ENCODE measurements at regions not wholly inside any gene's neighbourhood (a gene's known extent, or its start where the extent isn't known, plus 50 kb on each side); places are given as distances from the start of the nearest gene placed in this dataset.
"Not testable (repeated sequence)": the region's sequence is repeated elsewhere in the genome, so short reads cannot be mapped to it uniquely, and the experiment has no call there.

- no peak for TF ChIP-seq CTCF (conservative IDR thresholded peaks at IDR 0.05; ENCODE audit: low read length)
- DNase-seq (ENCODE audit: low read depth), result peak; percentile 89
- H3K4me3 ChIP-seq (ENCODE audit: low read length), result no peak overlapping the region
Observed at GRCh38 chr5:145660897-145661640, 174.1 kb downstream of the PRELID2 start.

DNA sequence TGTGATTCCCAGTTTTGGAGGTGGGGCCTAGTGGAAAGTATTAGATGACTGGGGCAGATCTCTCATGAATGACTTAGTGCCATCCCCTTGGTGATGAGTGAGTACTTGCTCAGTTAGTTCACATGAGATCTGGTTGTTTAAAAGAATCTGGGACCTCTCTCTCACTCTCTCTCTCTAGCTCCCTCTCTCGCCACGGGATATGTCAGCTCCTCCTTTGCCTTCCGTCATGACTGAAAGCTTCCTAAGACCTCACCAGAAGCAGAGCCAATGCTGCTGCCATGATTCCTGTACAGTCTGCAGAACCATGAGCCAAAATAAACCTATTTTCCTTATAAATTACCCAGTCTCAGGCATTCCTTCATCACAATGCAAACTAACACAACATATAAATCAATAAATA lies 176.7 kb downstream of the PRELID2 start:
- no peak overlapping the region for H3K4me3 ChIP-seq (ENCODE audit: low read length)
- no peak for TF ChIP-seq CTCF (conservative IDR thresholded peaks at IDR 0.05; ENCODE audit: low read length)
- no peak for DNase-seq (ENCODE audit: low read depth)

- not testable (repeated sequence) for H3K4me3 ChIP-seq (ENCODE audit: low read length); DNase-seq (ENCODE audit: low read depth)
Observed at GRCh38 chr5:145652700-145653099, 182.4 kb downstream of the PRELID2 start.

GRCh38 chr5:145647137-145647536 lies 188.0 kb downstream of the PRELID2 start:
- not testable (repeated sequence) for DNase-seq (ENCODE audit: low read depth); H3K4me3 ChIP-seq (ENCODE audit: low read length)

GRCh38 chr5:145643214-145643613 lies 191.9 kb downstream of the PRELID2 start:
- not testable (repeated sequence) for H3K4me3 ChIP-seq (ENCODE audit: low read length)

DNA sequence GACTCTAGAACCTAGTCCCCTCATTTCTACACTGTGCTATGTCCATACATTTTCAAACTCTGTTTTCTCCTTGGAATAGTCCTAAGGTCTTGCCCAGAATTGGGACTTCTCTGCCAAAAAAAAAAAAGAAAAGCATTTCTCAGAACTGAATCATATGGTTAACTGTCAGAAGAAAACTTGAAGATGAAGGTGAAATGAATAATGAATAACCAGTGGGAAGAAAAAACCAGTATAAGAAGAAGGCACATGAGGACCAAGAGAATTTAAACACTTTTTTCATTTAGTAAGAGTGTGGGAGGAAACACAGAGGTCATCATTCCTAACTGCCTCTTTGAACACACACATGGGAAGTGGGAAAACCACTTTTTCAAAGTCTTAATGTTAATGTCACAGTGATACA lies 197.7 kb downstream of the PRELID2 start:
- DNase-seq (ENCODE audit: low read depth), result peak; percentile 54
- TF ChIP-seq CTCF (conservative IDR thresholded peaks at IDR 0.05; ENCODE audit: low read length), result no peak
- no peak overlapping the region for H3K4me3 ChIP-seq (ENCODE audit: low read length)

More at GRCh38 chr5:145643214-145643613, 191.9 kb downstream of the PRELID2 start:
- not testable (repeated sequence) for DNase-seq (ENCODE audit: low read depth)

- no peak for DNase-seq (ENCODE audit: low read depth)
- TF ChIP-seq CTCF (conservative IDR thresholded peaks at IDR 0.05; ENCODE audit: low read length), result no peak
- no peak overlapping the region for H3K4me3 ChIP-seq (ENCODE audit: low read length)
Observed at GRCh38 chr5:145636371-145636770, 198.8 kb downstream of the PRELID2 start.

DNA sequence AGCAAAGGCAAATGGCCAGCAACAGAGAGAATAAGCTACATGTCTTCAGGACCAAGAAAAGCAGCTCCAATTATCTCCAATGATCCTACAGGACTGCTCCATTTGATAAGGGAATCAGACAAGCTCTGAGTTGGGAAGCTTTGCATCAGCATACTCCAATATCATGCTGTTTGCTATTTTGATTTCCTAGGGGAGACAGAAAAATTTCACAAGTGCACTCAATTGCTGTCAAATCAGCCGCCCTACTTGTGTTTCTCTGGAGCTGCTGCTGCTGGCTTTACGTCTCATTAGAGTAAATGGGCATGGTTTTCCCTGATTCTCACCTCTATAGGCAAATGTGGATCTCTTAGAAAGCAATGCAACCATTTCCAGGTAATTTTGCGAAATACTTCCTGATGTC lies 201.7 kb downstream of the PRELID2 start:
- no peak for DNase-seq (ENCODE audit: low read depth)
- no peak for TF ChIP-seq CTCF (conservative IDR thresholded peaks at IDR 0.05; ENCODE audit: low read length)
- no peak overlapping the region for H3K4me3 ChIP-seq (ENCODE audit: low read length)

GRCh38 chr5:145632701-145633100 lies 202.4 kb downstream of the PRELID2 start:
- no peak for TF ChIP-seq CTCF (conservative IDR thresholded peaks at IDR 0.05; ENCODE audit: low read length)

More at GRCh38 chr5:145632701-145633100, 202.4 kb downstream of the PRELID2 start:
- DNase-seq (ENCODE audit: low read depth), result no peak
- no peak overlapping the region for H3K4me3 ChIP-seq (ENCODE audit: low read length)

Measured in AG10803 (cell line).